Sigmoid colon (tissue), 4 donors: ENCODE measurements at regions not wholly inside any gene's neighbourhood (a gene's known extent, or its start where the extent isn't known, plus 50 kb on each side); places are given as distances from the start of the nearest gene placed in this dataset.

Experiments used
- CTCF ChIP-seq, 4 experiments: fragments of 450-650 bp in 3 of 4; fragments of 200-600 bp in 1 of 4; IDR thresholded peaks; one replicate each; pipeline ENCODE4 v1.5.1; 2016 to 2019; ENCODE audit warnings: antibody characterized with exemption in 4 of 4, mild to moderate bottlenecking in 3 of 4, moderate library complexity in 2 of 4
- EP300 ChIP-seq, 4 donors: sonication (generic); formaldehyde crosslinking; IDR thresholded peaks; one replicate each; pipeline ENCODE4 v1.6.1; 2017; ENCODE audit warnings: antibody characterized with exemption in 4 of 4
- POLR2A ChIP-seq, 2 donors: fragments of 450-650 bp; IDR thresholded peaks; one replicate each; pipeline ENCODE4 v1.6.1; 2016; ENCODE audit warnings: antibody characterized with exemption in 2 of 2, mild to moderate bottlenecking in 2 of 2, moderate library complexity in 2 of 2
- POLR2AphosphoS5 ChIP-seq, 4 donors: sonication (generic); formaldehyde crosslinking; IDR thresholded peaks; one replicate each; pipeline ENCODE4 v1.6.1; 2017; ENCODE audit warnings: antibody characterized with exemption in 4 of 4

DNA sequence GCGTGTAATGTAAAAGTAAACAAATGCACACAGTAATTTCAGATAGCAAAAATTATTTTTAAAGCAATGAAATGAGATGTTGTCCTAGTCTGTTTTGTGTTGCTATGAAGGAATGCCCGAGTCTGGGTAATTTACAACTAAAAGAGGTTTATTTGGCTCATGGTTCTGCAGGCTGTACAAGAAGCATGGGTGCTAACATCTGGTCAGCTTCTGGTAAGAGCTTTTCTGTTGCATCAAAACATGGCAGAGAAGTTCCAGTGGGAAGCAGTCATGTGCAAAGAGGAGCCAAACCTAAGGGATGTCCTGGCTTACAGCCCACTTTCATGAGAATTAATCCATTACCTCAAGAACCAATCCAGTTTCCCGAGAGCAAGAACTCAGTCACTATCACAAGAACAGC is 62.9 kb upstream of the MNX1 start:
- no peak for TF ChIP-seq POLR2AphosphoS5 (IDR thresholded peaks at IDR 0.05)
- no peak for TF ChIP-seq CTCF (IDR thresholded peaks at IDR 0.05)
- TF ChIP-seq POLR2A (IDR thresholded peaks at IDR 0.05), result no peak
- no peak for TF ChIP-seq EP300 (IDR thresholded peaks at IDR 0.05)
